Large intestine (tissue), 3 donors: ENCODE measurements at regions not wholly inside any gene's neighbourhood (a gene's known extent, or its start where the extent isn't known, plus 50 kb on each side); places are given as distances from the start of the nearest gene placed in this dataset.
"Not testable (repeated sequence)": the region's sequence is repeated elsewhere in the genome, so short reads cannot be mapped to it uniquely, and the experiment has no call there.

ENCODE experiments used
- DNase-seq, 2 donors: peaks; one replicate each; pipeline versions ENCODE4 v3.0.0 to v3.0.0-alpha.2; 2013
- H3K27ac ChIP-seq: one replicate; pipeline ENCODE4 v1.5.1; 2013; ENCODE audit warnings: low read length
- H3K27me3 ChIP-seq: 2 replicates; pipeline ENCODE4 v1.6.1; 2013; ENCODE audit warnings: low read length; ENCODE audit not compliant: control insufficient read depth, insufficient read depth
- H3K36me3 ChIP-seq: 2 replicates; pipeline ENCODE4 v1.6.1; 2013; ENCODE audit warnings: low read length; ENCODE audit not compliant: control insufficient read depth, insufficient read depth
- H3K4me1 ChIP-seq: one replicate; pipeline ENCODE4 v1.6.1; 2013; ENCODE audit warnings: low read length; ENCODE audit not compliant: control insufficient read depth, insufficient read depth
- H3K4me3 ChIP-seq: one replicate; pipeline ENCODE4 v1.5.1; 2013; ENCODE audit warnings: low read length
- H3K9me3 ChIP-seq: one replicate; pipeline ENCODE4 v1.6.1; 2013; ENCODE audit warnings: mild to moderate bottlenecking, low read depth, low read length, moderate library complexity; ENCODE audit not compliant: control insufficient read depth
- WGBS: methylation state at CpG from one replicate; pipeline ENCODE4 v1.1.5; 2013; ENCODE audit warnings: low lambda C conversion rate; ENCODE audit not compliant: insufficient coverage; 5-methylcytosine and 5-hydroxymethylcytosine counted together

- Histone ChIP-seq H3K4me3 (no peak overlapping the region), H3K9me3 (no peaks in the 10 kb centered on the region), H3K4me1 (no peaks in the 10 kb centered on the region), H3K36me3 (no peaks in the 10 kb centered on the region), H3K27me3 (no peaks in the 10 kb centered on the region), H3K27ac (no peak overlapping the region)
- no peak for DNase-seq
- WGBS = 100% methylated on average over 1 of the region's 8 CpGs
These were observed 695.2 kb downstream of the GRXCR1 start for GRCh38 chr4:43587758-43588157.

GRCh38 chr4:43607400-43607799 lies 714.9 kb downstream of the GRXCR1 start:
- Histone ChIP-seq H3K9me3 (no peaks in the 10 kb centered on the region), H3K27me3 (no peaks in the 10 kb centered on the region), H3K4me1 (no peaks in the 10 kb centered on the region), H3K36me3 (no peaks in the 10 kb centered on the region), H3K27ac (no peak overlapping the region), H3K4me3 (no peak overlapping the region)
- DNase-seq = no peak

GRCh38 chr4:43607827-43608461 lies 715.4 kb downstream of the GRXCR1 start:
- H3K27me3 ChIP-seq = no peaks in the 10 kb centered on the region
- no peaks in the 10 kb centered on the region for H3K36me3 ChIP-seq
- 100% methylated on average over 2 of the region's 4 CpGs for WGBS
- H3K4me3 ChIP-seq = no peak overlapping the region
- no peaks in the 10 kb centered on the region for H3K4me1 ChIP-seq
- no peaks in the 10 kb centered on the region for H3K9me3 ChIP-seq
- DNase-seq = no peak
- no peak overlapping the region for H3K27ac ChIP-seq

GRCh38 chr4:43619219-43619618 lies 726.7 kb downstream of the GRXCR1 start:
- Histone ChIP-seq H3K4me1 (no peaks in the 10 kb centered on the region), H3K4me3 (no peak overlapping the region), H3K27ac (no peak overlapping the region), H3K9me3 (peaks cover 4% of the 10 kb centered on the region), H3K27me3 (no peaks in the 10 kb centered on the region), H3K36me3 (no peaks in the 10 kb centered on the region)
- no peak for DNase-seq

GRCh38 chr4:43637893-43638292 lies 745.4 kb downstream of the GRXCR1 start:
- no CpG with 5 or more reads among the region's 4 CpGs for WGBS
- H3K36me3 ChIP-seq = not testable (repeated sequence)

GRCh38 chr4:43651991-43652390 lies 759.5 kb downstream of the GRXCR1 start:
- Histone ChIP-seq H3K4me1 (no peaks in the 10 kb centered on the region), H3K4me3 (no peak overlapping the region), H3K27me3 (no peaks in the 10 kb centered on the region), H3K9me3 (no peaks in the 10 kb centered on the region), H3K36me3 (no peaks in the 10 kb centered on the region), H3K27ac (no peak overlapping the region)
- DNase-seq = no peak
- no CpG with 5 or more reads among the region's 1 CpG for WGBS

More at GRCh38 chr4:43637893-43638292, 745.4 kb downstream of the GRXCR1 start:
- DNase-seq, H3K9me3 ChIP-seq, H3K4me3 ChIP-seq, H3K27me3 ChIP-seq, H3K27ac ChIP-seq, H3K4me1 ChIP-seq: not testable (repeated sequence)

- not testable (repeated sequence) for H3K9me3 ChIP-seq, H3K4me3 ChIP-seq, H3K27me3 ChIP-seq, H3K36me3 ChIP-seq, H3K4me1 ChIP-seq, H3K27ac ChIP-seq, DNase-seq
- no CpG with 5 or more reads among the region's 2 CpGs for WGBS
These were observed 767.0 kb downstream of the GRXCR1 start for GRCh38 chr4:43659547-43659946.

GRCh38 chr4:43672265-43672885 lies 776.2 kb downstream of the KCTD8 start:
- not testable (repeated sequence) for H3K27ac ChIP-seq, DNase-seq, H3K4me1 ChIP-seq, H3K36me3 ChIP-seq, H3K9me3 ChIP-seq, H3K4me3 ChIP-seq, H3K27me3 ChIP-seq
- no CpG with 5 or more reads among the region's 23 CpGs for WGBS

GRCh38 chr4:43680421-43680820 lies 768.2 kb downstream of the KCTD8 start:
- no CpG with 5 or more reads among the region's 1 CpG for WGBS
- Histone ChIP-seq H3K4me1 (no peaks in the 10 kb centered on the region), H3K27me3 (no peaks in the 10 kb centered on the region), H3K27ac (no peak overlapping the region), H3K4me3 (no peak overlapping the region), H3K36me3 (no peaks in the 10 kb centered on the region), H3K9me3 (no peaks in the 10 kb centered on the region)
- DNase-seq = no peak

- Histone ChIP-seq H3K9me3 (no peaks in the 10 kb centered on the region), H3K4me3 (no peak overlapping the region)
These were observed 766.1 kb downstream of the KCTD8 start for GRCh38 chr4:43682551-43682950.

GRCh38 chr4:43690116-43690515 lies 758.5 kb downstream of the KCTD8 start:
- Histone ChIP-seq H3K9me3 (no peaks in the 10 kb centered on the region), H3K36me3 (no peaks in the 10 kb centered on the region), H3K4me1 (no peaks in the 10 kb centered on the region), H3K27me3 (no peaks in the 10 kb centered on the region), H3K27ac (no peak overlapping the region), H3K4me3 (no peak overlapping the region)
- DNase-seq = no peak
- WGBS = no CpG with 5 or more reads among the region's 1 CpG

More at GRCh38 chr4:43682551-43682950, 766.1 kb downstream of the KCTD8 start:
- H3K4me1 ChIP-seq = no peaks in the 10 kb centered on the region
- H3K27ac ChIP-seq = no peak overlapping the region
- WGBS = no CpG with 5 or more reads among the region's 3 CpGs
- no peaks in the 10 kb centered on the region for H3K27me3 ChIP-seq
- H3K36me3 ChIP-seq = no peaks in the 10 kb centered on the region
- no peak for DNase-seq
